Parathyroid adenoma (tissue), 2 donors: ENCODE measurements at regions not wholly inside any gene's neighbourhood (a gene's known extent, or its start where the extent isn't known, plus 50 kb on each side); places are given as distances from the start of the nearest gene placed in this dataset.

Experiments used
- H2AFZ ChIP-seq: fragments of 300-600 bp; sonication (generic); one replicate; pipeline ENCODE4 v1.7.0; 2017; ENCODE audit warnings: antibody characterized with exemption, mild to moderate bottlenecking
- H3K27ac ChIP-seq: fragments of 300-600 bp; sonication (generic); one replicate; pipeline ENCODE4 v1.7.0; 2017
- H3K27me3 ChIP-seq: fragments of 300-600 bp; sonication (generic); one replicate; pipeline ENCODE4 v1.7.0; 2017; ENCODE audit warnings: low read length; ENCODE audit not compliant: control insufficient read depth, insufficient read depth
- H3K36me3 ChIP-seq: fragments of 300-600 bp; sonication (generic); one replicate; pipeline ENCODE4 v1.7.0; 2017; ENCODE audit warnings: low read length; ENCODE audit not compliant: control insufficient read depth, insufficient read depth
- H3K4me1 ChIP-seq: fragments of 300-600 bp; sonication (generic); one replicate; pipeline ENCODE4 v1.7.0; 2017; ENCODE audit warnings: control low read depth
- H3K4me2 ChIP-seq: fragments of 300-600 bp; sonication (generic); one replicate; pipeline ENCODE4 v1.7.0; 2017; ENCODE audit warnings: low read length
- H3K4me3 ChIP-seq: fragments of 300-600 bp; sonication (generic); one replicate; pipeline ENCODE4 v1.7.0; 2017; ENCODE audit warnings: low read depth, low read length
- H3K79me2 ChIP-seq: fragments of 300-600 bp; sonication (generic); one replicate; pipeline ENCODE4 v1.7.0; 2017; ENCODE audit warnings: control low read depth
- H3K9ac ChIP-seq: fragments of 300-600 bp; sonication (generic); one replicate; pipeline ENCODE4 v1.7.0; 2017; ENCODE audit warnings: mild to moderate bottlenecking
- H3K9me3 ChIP-seq: fragments of 300-600 bp; sonication (generic); one replicate; pipeline ENCODE4 v1.7.0; 2017; ENCODE audit warnings: low read length; ENCODE audit not compliant: control insufficient read depth
- CTCF ChIP-seq: fragments of 300-600 bp; sonication (generic); IDR thresholded peaks from one replicate; pipeline ENCODE4 v1.7.0; 2017; ENCODE audit warnings: antibody characterized with exemption, mild to moderate bottlenecking
- donor health status: primary hyperparathyroidism.

GRCh38 chr12:91753649-91754048 is 392.0 kb downstream of the BTG1 start:
- no peaks in the 10 kb centered on the region for H3K4me1 ChIP-seq
- H3K9ac ChIP-seq, result no peak overlapping the region
- H3K4me3 ChIP-seq, result no peak overlapping the region
- H3K27ac ChIP-seq, result no peak overlapping the region
- H3K9me3 ChIP-seq, result no peaks in the 10 kb centered on the region
- no peak overlapping the region for H3K4me2 ChIP-seq
- no peaks in the 10 kb centered on the region for H3K27me3 ChIP-seq
- no peak for TF ChIP-seq CTCF
- no peaks in the 10 kb centered on the region for H3K79me2 ChIP-seq
- H3K36me3 ChIP-seq, result no peaks in the 10 kb centered on the region
- H2AFZ ChIP-seq, result no peak overlapping the region

GRCh38 chr12:91746976-91747375 is 398.7 kb downstream of the BTG1 start:
- Histone ChIP-seq H3K4me1 (no peaks in the 10 kb centered on the region), H3K9ac (no peak overlapping the region), H3K4me2 (no peak overlapping the region), H3K4me3 (no peak overlapping the region), H2AFZ (no peak overlapping the region), H3K27me3 (no peaks in the 10 kb centered on the region), H3K27ac (no peak overlapping the region), H3K36me3 (no peaks in the 10 kb centered on the region), H3K9me3 (no peaks in the 10 kb centered on the region), H3K79me2 (no peaks in the 10 kb centered on the region)
- TF ChIP-seq CTCF, result no peak

- Histone ChIP-seq H3K4me1 (no peaks in the 10 kb centered on the region), H3K9me3 (no peaks in the 10 kb centered on the region), H3K27ac (no peak overlapping the region), H3K4me3 (no peak overlapping the region), H3K4me2 (no peak overlapping the region), H3K9ac (no peak overlapping the region), H2AFZ (no peak overlapping the region), H3K79me2 (no peaks in the 10 kb centered on the region), H3K36me3 (no peaks in the 10 kb centered on the region), H3K27me3 (no peaks in the 10 kb centered on the region)
- no peak for TF ChIP-seq CTCF
These were observed 401.0 kb downstream of the BTG1 start for GRCh38 chr12:91744597-91744996.

- H2AFZ ChIP-seq, result no peak overlapping the region
- no peaks in the 10 kb centered on the region for H3K27me3 ChIP-seq
- no peak overlapping the region for H3K27ac ChIP-seq
- H3K4me3 ChIP-seq, result no peak overlapping the region
- no peak for TF ChIP-seq CTCF
- H3K4me1 ChIP-seq, result no peaks in the 10 kb centered on the region
- no peak overlapping the region for H3K4me2 ChIP-seq
- no peak overlapping the region for H3K9ac ChIP-seq
- H3K9me3 ChIP-seq, result no peaks in the 10 kb centered on the region
- H3K36me3 ChIP-seq, result no peaks in the 10 kb centered on the region
- H3K79me2 ChIP-seq, result no peaks in the 10 kb centered on the region
These were observed 401.8 kb downstream of the BTG1 start for GRCh38 chr12:91743704-91744321.

- H3K36me3 ChIP-seq, result no peaks in the 10 kb centered on the region
- H3K9ac ChIP-seq, result no peak overlapping the region
- H3K79me2 ChIP-seq, result no peaks in the 10 kb centered on the region
- no peak overlapping the region for H3K4me2 ChIP-seq
- no peaks in the 10 kb centered on the region for H3K9me3 ChIP-seq
- no peaks in the 10 kb centered on the region for H3K27me3 ChIP-seq
- no peak overlapping the region for H3K4me3 ChIP-seq
- no peak overlapping the region for H2AFZ ChIP-seq
- no peaks in the 10 kb centered on the region for H3K4me1 ChIP-seq
- H3K27ac ChIP-seq, result no peak overlapping the region
- TF ChIP-seq CTCF, result no peak
These were observed 402.4 kb downstream of the BTG1 start for GRCh38 chr12:91743280-91743679.
